ENCODE measurements at regions not wholly inside any gene's neighbourhood (a gene's known extent, or its start where the extent isn't known, plus 50 kb on each side); places are given as distances from the start of the nearest gene placed in this dataset.

GRCh38 chr11:82673631-82674030 lies 60.0 kb downstream of the FAM181B start:
- Histone ChIP-seq H3K9ac (replicated peaks; ENCODE audit: extremely low read depth, insufficient read depth, low read length) (no peak overlapping the region), H3K27ac (ENCODE audit: insufficient read depth, low read depth, low read length) (no peak overlapping the region), H3K4me2 (ENCODE audit: insufficient read depth, low read length) (no peak overlapping the region), H3K9me3 (replicated peaks; ENCODE audit: control insufficient read depth, insufficient read depth, low read length) (no peaks in the 10 kb centered on the region), H3K4me3 (replicated peaks in 1 of 3; ENCODE audit: insufficient read depth in 1 of 3, low read depth in 1 of 3, low read length in 3 of 3) (no peak overlapping the region), H3K9me1 (replicated peaks; ENCODE audit: control insufficient read depth, extremely low read depth, insufficient read depth, low read length) (no peaks in the 10 kb centered on the region), H3K27me3 (ENCODE audit: control insufficient read depth in 2 of 2, insufficient read depth in 2 of 2, low read length in 2 of 2) (no peaks in the 10 kb centered on the region), H4K20me1 (replicated peaks; ENCODE audit: control insufficient read depth, extremely low read depth, insufficient read depth, low read length) (no peaks in the 10 kb centered on the region), H2AFZ (ENCODE audit: low read depth, low read length) (no peak overlapping the region), H3K79me2 (ENCODE audit: control insufficient read depth, insufficient read depth, low read length) (no peaks in the 10 kb centered on the region), H3K4me1 (ENCODE audit: control insufficient read depth, extremely low read depth, insufficient read depth, low read length) (no peaks in the 10 kb centered on the region), H3K36me3 (ENCODE audit: control insufficient read depth in 2 of 2, extremely low read depth in 1 of 2, insufficient read depth in 2 of 2, low read length in 2 of 2) (no peaks in the 10 kb centered on the region)
- TF ChIP-seq JUN (IDR thresholded peaks at IDR 0.05; ENCODE audit: borderline replicate concordance, insufficient read depth, insufficient read length, low read depth) = no peak
- no peak for TF ChIP-seq FOS (IDR thresholded peaks at IDR 0.05; ENCODE audit: borderline replicate concordance, insufficient read depth, low read length)
- TF ChIP-seq POLR2AphosphoS5 (IDR thresholded peaks at IDR 0.05; ENCODE audit: insufficient read depth, low read depth, low read length) = no peak
- no peak for TF ChIP-seq MYC (IDR thresholded peaks at IDR 0.05; ENCODE audit: low read depth, low read length)
- no peak for TF ChIP-seq CTCF (IDR thresholded peaks at IDR 0.05; ENCODE audit: extremely low read depth in 1 of 2, insufficient read depth in 1 of 2, low read depth in 1 of 2, low read length in 2 of 2)
- TF ChIP-seq GATA2 (IDR thresholded peaks at IDR 0.05; ENCODE audit: insufficient read depth, insufficient read length, low read depth, low read length) = no peak
- TF ChIP-seq POLR2A (IDR thresholded peaks at IDR 0.05; ENCODE audit: low read depth, low read length) = no peak
- TF ChIP-seq, protein P1, sequence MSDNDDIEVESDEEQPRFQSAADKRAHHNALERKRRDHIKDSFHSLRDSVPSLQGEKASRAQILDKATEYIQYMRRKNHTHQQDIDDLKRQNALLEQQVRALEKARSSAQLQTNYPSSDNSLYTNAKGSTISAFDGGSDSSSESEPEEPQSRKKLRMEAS (IDR thresholded peaks at IDR 0.05; ENCODE audit: insufficient read depth, insufficient read length) = no peak
- no peak for TF ChIP-seq EZH2 (IDR thresholded peaks at IDR 0.05; ENCODE audit: borderline replicate concordance, low read depth, low read length, severe bottlenecking)
- BruUV-seq (replicated peaks) = no TSS peak
- dilution Hi-C loops (cut with MboI; ENCODE audit: extremely low pct_ligation_motif_present, low sequenced_read_pairs) = no loop called here
- FAIRE-seq (no peak), DNase-seq (ENCODE audit: low read depth, low spot score) (no peak)
- intact Hi-C loops (cut with micrococcal nuclease) = no loop called here
- POLR2A ChIA-PET = no interaction called here
- CTCF ChIA-PET = no interaction called here
